ENCODE measurements at regions not wholly inside any gene's neighbourhood (a gene's known extent, or its start where the extent isn't known, plus 50 kb on each side); places are given as distances from the start of the nearest gene placed in this dataset.

DNA sequence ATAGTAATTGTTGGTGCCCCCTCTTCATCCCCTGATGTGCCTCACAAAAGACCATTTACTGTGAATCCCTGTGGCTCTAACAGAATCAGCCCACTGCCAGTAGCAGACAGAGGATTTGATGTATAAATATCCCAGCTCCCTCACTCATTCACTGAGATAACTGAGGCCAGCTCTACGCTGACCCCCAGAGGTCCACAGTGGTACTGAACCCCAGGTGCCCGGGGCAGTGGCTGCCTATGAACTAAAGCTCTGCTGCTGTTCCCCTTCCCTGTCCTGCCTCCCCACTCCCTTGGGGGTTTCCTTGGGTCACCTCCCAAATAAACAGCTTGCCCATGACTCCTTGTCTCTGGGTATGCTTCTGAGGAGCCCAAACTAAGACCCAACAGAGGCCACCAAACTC is 295.8 kb downstream of the FOXL1 start:
- DNase-seq, result peak in 1 of 2 donors; percentile 17
- Histone ChIP-seq H3K36me3 (ENCODE audit: control insufficient read depth in 3 of 3, insufficient read depth in 2 of 3, low read depth in 1 of 3, low read length in 3 of 3) (no peaks in the 10 kb centered on the region), H3K4me1 (ENCODE audit: control insufficient read depth in 3 of 3, insufficient read depth in 2 of 3, low read depth in 1 of 3, low read length in 2 of 3) (no peaks in the 10 kb centered on the region), H3K27me3 (ENCODE audit: control insufficient read depth in 3 of 3, insufficient read depth in 3 of 3, low read length in 3 of 3) (peaks cover 0 to 8% (median 4%) of the 10 kb centered on the region in 3 donors), H3K9me3 (ENCODE audit: control insufficient read depth in 2 of 2, insufficient read depth in 1 of 2, low read depth in 1 of 2, low read length in 1 of 2) (peaks cover 0 to 8% of the 10 kb centered on the region in 2 donors), H3K27ac (ENCODE audit: low read depth in 1 of 3, low read length in 2 of 3) (no peak overlapping the region), H3K4me3 (ENCODE audit: low read depth in 1 of 3, low read length in 3 of 3) (no peak overlapping the region)
- FAIRE-seq, result no peak
- WGBS, 3 donors, result 36 to 54% (median 48%) methylated on average over 2 of the region's 2 CpGs

DNA sequence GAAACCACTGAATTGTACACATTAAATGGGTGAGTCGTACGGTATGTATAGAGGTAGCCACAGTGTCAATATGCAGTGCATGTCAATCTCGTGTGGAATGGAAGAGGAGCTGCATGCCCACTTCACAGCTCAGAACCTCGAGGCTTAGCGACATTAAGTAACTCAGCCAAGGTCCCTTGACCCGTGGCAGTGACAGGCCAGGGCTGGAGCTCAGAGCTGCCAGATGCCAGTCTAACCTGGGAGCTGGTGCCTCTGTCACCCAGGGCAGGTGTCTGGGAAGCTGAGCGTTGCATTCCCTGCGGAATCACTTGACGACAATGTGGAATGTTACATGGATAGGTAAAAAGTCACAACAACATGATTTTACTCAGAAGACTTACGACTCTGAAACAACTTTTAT is 298.1 kb downstream of the FOXL1 start:
- Histone ChIP-seq H3K4me3 (ENCODE audit: low read depth in 1 of 3, low read length in 3 of 3) (no peak overlapping the region), H3K27ac (ENCODE audit: low read depth in 1 of 3, low read length in 2 of 3) (no peak overlapping the region), H3K9me3 (ENCODE audit: control insufficient read depth in 2 of 2, insufficient read depth in 1 of 2, low read depth in 1 of 2, low read length in 1 of 2) (peaks cover 0 to 8% of the 10 kb centered on the region in 2 donors), H3K4me1 (ENCODE audit: control insufficient read depth in 3 of 3, insufficient read depth in 2 of 3, low read depth in 1 of 3, low read length in 2 of 3) (no peaks in the 10 kb centered on the region), H3K36me3 (ENCODE audit: control insufficient read depth in 3 of 3, insufficient read depth in 2 of 3, low read depth in 1 of 3, low read length in 3 of 3) (no peaks in the 10 kb centered on the region), H3K27me3 (ENCODE audit: control insufficient read depth in 3 of 3, insufficient read depth in 3 of 3, low read length in 3 of 3) (peaks cover 0 to 8% (median 7%) of the 10 kb centered on the region in 3 donors)
- DNase-seq (no peak), FAIRE-seq (no peak)
- WGBS, 3 donors, result 76 to 85% (median 77%) methylated on average over 10 of the region's 10 CpGs

DNA sequence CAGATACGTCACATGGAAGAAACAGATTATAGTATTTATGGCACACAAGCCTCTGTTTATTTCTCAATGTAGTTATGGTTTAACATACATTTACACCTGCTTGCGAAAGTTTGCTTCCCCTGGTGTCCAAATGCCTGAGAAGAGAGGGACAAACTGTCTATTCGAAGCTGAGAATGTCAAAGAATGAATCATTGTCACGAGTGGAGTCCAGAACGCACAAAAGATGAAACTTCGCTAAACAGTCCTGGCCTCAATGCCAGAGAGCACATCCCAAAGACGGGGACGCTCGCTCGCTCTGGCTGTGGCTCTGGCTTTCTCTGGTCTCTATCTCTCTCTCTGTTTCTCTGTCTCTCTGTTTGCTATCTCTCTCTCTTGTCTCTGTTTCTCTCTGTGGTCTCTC is 298.8 kb downstream of the FOXL1 start:
- Histone ChIP-seq H3K36me3 (ENCODE audit: control insufficient read depth in 3 of 3, insufficient read depth in 2 of 3, low read depth in 1 of 3, low read length in 3 of 3) (no peaks in the 10 kb centered on the region), H3K27ac (ENCODE audit: low read depth in 1 of 3, low read length in 2 of 3) (no peak overlapping the region), H3K4me1 (ENCODE audit: control insufficient read depth in 3 of 3, insufficient read depth in 2 of 3, low read depth in 1 of 3, low read length in 2 of 3) (no peaks in the 10 kb centered on the region), H3K27me3 (ENCODE audit: control insufficient read depth in 3 of 3, insufficient read depth in 3 of 3, low read length in 3 of 3) (peaks cover 0 to 8% (median 7%) of the 10 kb centered on the region in 3 donors), H3K4me3 (ENCODE audit: low read depth in 1 of 3, low read length in 3 of 3) (no peak overlapping the region), H3K9me3 (ENCODE audit: control insufficient read depth in 2 of 2, insufficient read depth in 1 of 2, low read depth in 1 of 2, low read length in 1 of 2) (peaks cover 0 to 8% of the 10 kb centered on the region in 2 donors)
- 74 to 83% (median 76%) methylated on average over 10 of the region's 10 CpGs for WGBS, 3 donors
- DNase-seq (no peak), FAIRE-seq (no peak)

GRCh38 chr16:86877835-86878234 is 299.5 kb downstream of the FOXL1 start:
- no peak for DNase-seq
- Histone ChIP-seq H3K9me3 (ENCODE audit: control insufficient read depth in 2 of 2, insufficient read depth in 1 of 2, low read depth in 1 of 2, low read length in 1 of 2) (peaks cover 0 to 4% of the 10 kb centered on the region in 2 donors), H3K4me3 (ENCODE audit: low read depth in 1 of 3, low read length in 3 of 3) (no peak overlapping the region), H3K36me3 (ENCODE audit: control insufficient read depth in 3 of 3, insufficient read depth in 2 of 3, low read depth in 1 of 3, low read length in 3 of 3) (no peaks in the 10 kb centered on the region), H3K27me3 (ENCODE audit: control insufficient read depth in 3 of 3, insufficient read depth in 3 of 3, low read length in 3 of 3) (peaks cover 0 to 8% (median 7%) of the 10 kb centered on the region in 3 donors), H3K27ac (ENCODE audit: low read depth in 1 of 3, low read length in 2 of 3) (no peak overlapping the region), H3K4me1 (ENCODE audit: control insufficient read depth in 3 of 3, insufficient read depth in 2 of 3, low read depth in 1 of 3, low read length in 2 of 3) (no peaks in the 10 kb centered on the region)
- no peak for FAIRE-seq
- 6 to 41% (median 17%) methylated on average over 2 of the region's 2 CpGs for WGBS, 3 donors

DNA sequence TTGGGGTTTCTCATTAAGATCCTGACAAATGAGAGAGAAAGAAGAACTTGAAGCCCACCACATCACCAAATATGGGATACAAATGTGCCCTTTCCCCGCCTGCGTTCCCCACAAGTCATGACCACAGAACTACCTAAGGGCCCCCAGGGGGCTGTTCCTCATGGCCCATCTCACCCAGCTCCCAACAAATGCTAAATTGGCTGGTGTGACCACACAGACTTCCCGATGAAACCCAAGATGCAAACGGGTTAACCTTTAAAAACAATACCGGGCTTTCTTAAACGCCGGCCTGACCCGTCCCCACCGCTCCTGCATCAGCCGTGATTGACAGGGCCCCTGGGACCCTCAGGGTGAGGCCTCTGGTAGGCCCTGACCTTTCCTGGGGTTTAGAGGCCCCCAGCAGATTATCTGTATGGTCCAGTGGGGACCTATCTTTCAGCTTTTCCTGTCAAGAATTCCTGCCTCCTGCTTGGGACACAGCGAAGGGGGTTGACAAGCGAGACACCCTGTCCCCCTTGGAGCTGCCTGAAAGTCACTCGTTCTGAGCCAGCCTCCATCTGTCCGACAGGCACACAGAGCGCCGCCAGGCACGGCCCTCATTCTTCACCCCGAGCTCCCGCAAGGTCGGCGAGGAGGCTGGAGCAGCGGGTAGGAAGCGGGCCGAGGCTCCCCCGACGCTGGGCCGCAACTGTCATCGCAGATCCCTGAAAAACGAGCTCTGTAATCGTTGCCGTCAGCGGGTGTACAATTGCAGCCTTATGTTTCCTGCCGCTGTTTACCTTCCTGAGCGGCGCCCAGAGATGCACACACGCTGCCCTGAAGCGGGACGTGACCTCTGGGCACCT is 300.1 kb downstream of the FOXL1 start:
- Histone ChIP-seq H3K27ac (ENCODE audit: low read depth in 1 of 3, low read length in 2 of 3) (no peak overlapping the region), H3K9me3 (ENCODE audit: control insufficient read depth in 2 of 2, insufficient read depth in 1 of 2, low read depth in 1 of 2, low read length in 1 of 2) (no peaks in the 10 kb centered on the region), H3K27me3 (ENCODE audit: control insufficient read depth in 3 of 3, insufficient read depth in 3 of 3, low read length in 3 of 3) (peaks cover 0 to 8% (median 7%) of the 10 kb centered on the region in 3 donors), H3K4me3 (ENCODE audit: low read depth in 1 of 3, low read length in 3 of 3) (no peak overlapping the region), H3K4me1 (ENCODE audit: control insufficient read depth in 3 of 3, insufficient read depth in 2 of 3, low read depth in 1 of 3, low read length in 2 of 3) (no peaks in the 10 kb centered on the region), H3K36me3 (ENCODE audit: control insufficient read depth in 3 of 3, insufficient read depth in 2 of 3, low read depth in 1 of 3, low read length in 3 of 3) (no peaks in the 10 kb centered on the region)
- DNase-seq (no peak), FAIRE-seq (no peak)
- 55 to 74% (median 58%) methylated on average over 38 of the region's 38 CpGs for WGBS, 3 donors

- H3K27ac ChIP-seq (ENCODE audit: low read depth in 1 of 3, low read length in 2 of 3), result no peak overlapping the region
- 84 to 89% (median 87%) methylated on average over 11 of the region's 11 CpGs for WGBS, 3 donors
- no peaks in the 10 kb centered on the region for H3K36me3 ChIP-seq (ENCODE audit: control insufficient read depth in 3 of 3, insufficient read depth in 2 of 3, low read depth in 1 of 3, low read length in 3 of 3)
- no peaks in the 10 kb centered on the region for H3K4me1 ChIP-seq (ENCODE audit: control insufficient read depth in 3 of 3, insufficient read depth in 2 of 3, low read depth in 1 of 3, low read length in 2 of 3)
- FAIRE-seq (no peak), DNase-seq (no peak)
- H3K27me3 ChIP-seq (ENCODE audit: control insufficient read depth in 3 of 3, insufficient read depth in 3 of 3, low read length in 3 of 3), result peaks cover 0 to 8% (median 7%) of the 10 kb centered on the region in 3 donors
- no peaks in the 10 kb centered on the region for H3K9me3 ChIP-seq (ENCODE audit: control insufficient read depth in 2 of 2, insufficient read depth in 1 of 2, low read depth in 1 of 2, low read length in 1 of 2)
- no peak overlapping the region for H3K4me3 ChIP-seq (ENCODE audit: low read depth in 1 of 3, low read length in 3 of 3)
Measured at GRCh38 chr16:86879268-86879667, 300.9 kb downstream of the FOXL1 start.

DNA sequence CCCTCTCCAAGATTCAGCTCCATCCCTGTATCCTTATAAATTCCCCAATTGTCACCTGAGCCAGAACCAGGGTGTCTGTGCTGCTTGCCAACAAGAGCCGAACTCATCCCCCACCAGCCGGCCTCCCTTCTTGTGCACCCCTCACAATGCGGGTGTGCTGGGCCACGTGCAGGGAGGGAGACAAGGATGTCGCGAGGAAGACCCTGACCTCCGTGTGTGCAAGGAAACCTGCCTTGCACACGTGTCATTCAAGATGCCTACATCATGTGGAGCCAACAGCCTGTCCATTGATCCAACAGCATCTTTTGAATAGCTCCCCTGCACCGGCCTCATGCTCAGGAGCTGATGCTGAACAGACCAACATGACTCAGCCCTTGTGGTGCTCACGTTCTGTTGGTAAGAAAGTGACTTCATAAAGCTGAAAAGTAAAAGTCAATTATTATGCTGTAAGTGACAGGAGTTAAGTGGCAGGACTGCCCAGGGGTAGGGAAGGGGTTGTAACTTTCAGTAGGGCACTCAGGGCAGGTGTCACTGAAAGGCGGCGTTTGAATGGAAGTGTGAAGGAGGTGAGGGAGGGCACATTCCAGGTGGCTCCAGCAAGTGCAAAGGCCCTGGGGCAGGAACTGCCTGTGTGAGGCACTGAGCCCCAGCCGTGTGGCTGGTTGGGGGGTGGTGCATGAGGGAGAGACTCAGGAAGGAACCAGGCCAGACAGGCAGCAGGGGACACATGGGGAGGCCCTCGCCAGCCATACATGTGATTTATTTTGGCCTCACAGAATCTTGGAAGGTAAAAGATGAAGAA is 302.2 kb downstream of the FOXL1 start:
- 75 to 83% (median 76%) methylated on average over 14 of the region's 14 CpGs for WGBS, 3 donors
- peaks cover 0 to 9% (median 8%) of the 10 kb centered on the region in 3 donors for H3K27me3 ChIP-seq (ENCODE audit: control insufficient read depth in 3 of 3, insufficient read depth in 3 of 3, low read length in 3 of 3)
- no peak overlapping the region for H3K27ac ChIP-seq (ENCODE audit: low read depth in 1 of 3, low read length in 2 of 3)
- no peaks in the 10 kb centered on the region for H3K4me1 ChIP-seq (ENCODE audit: control insufficient read depth in 3 of 3, insufficient read depth in 2 of 3, low read depth in 1 of 3, low read length in 2 of 3)
- no peaks in the 10 kb centered on the region for H3K9me3 ChIP-seq (ENCODE audit: control insufficient read depth in 2 of 2, insufficient read depth in 1 of 2, low read depth in 1 of 2, low read length in 1 of 2)
- no peak overlapping the region for H3K4me3 ChIP-seq (ENCODE audit: low read depth in 1 of 3, low read length in 3 of 3)
- H3K36me3 ChIP-seq (ENCODE audit: control insufficient read depth in 3 of 3, insufficient read depth in 2 of 3, low read depth in 1 of 3, low read length in 3 of 3), result no peaks in the 10 kb centered on the region
- DNase-seq (no peak), FAIRE-seq (no peak)

GRCh38 chr16:86881118-86881510 is 302.8 kb downstream of the FOXL1 start:
- FAIRE-seq, result no peak
- no peaks in the 10 kb centered on the region for H3K9me3 ChIP-seq (ENCODE audit: control insufficient read depth in 2 of 2, insufficient read depth in 1 of 2, low read depth in 1 of 2, low read length in 1 of 2)
- no peak overlapping the region for H3K27ac ChIP-seq (ENCODE audit: low read depth in 1 of 3, low read length in 2 of 3)
- peaks cover 0 to 8% (median 6%) of the 10 kb centered on the region in 3 donors for H3K27me3 ChIP-seq (ENCODE audit: control insufficient read depth in 3 of 3, insufficient read depth in 3 of 3, low read length in 3 of 3)
- no peak for DNase-seq
- no peaks in the 10 kb centered on the region for H3K4me1 ChIP-seq (ENCODE audit: control insufficient read depth in 3 of 3, insufficient read depth in 2 of 3, low read depth in 1 of 3, low read length in 2 of 3)
- 77 to 88% (median 81%) methylated on average over 12 of the region's 12 CpGs for WGBS, 3 donors
- no peaks in the 10 kb centered on the region for H3K36me3 ChIP-seq (ENCODE audit: control insufficient read depth in 3 of 3, insufficient read depth in 2 of 3, low read depth in 1 of 3, low read length in 3 of 3)
- H3K4me3 ChIP-seq (ENCODE audit: low read depth in 1 of 3, low read length in 3 of 3), result no peak overlapping the region

Measured in small intestine (tissue), 7 donors.